CD4-positive, alpha-beta T cell (primary cell): ENCODE measurements at regions not wholly inside any gene's neighbourhood (a gene's known extent, or its start where the extent isn't known, plus 50 kb on each side); places are given as distances from the start of the nearest gene placed in this dataset.
"Not testable (repeated sequence)": the region's sequence is repeated elsewhere in the genome, so short reads cannot be mapped to it uniquely, and the experiment has no call there.

ENCODE experiments used
- ATAC-seq: fragments of 200-7000 bp; cut with Tn5 transposase; one replicate; pipeline ENCODE4 v1.10.0; 2022; ENCODE audit warnings: mild to moderate bottlenecking; ENCODE audit not compliant: poor library complexity
- CTCF ChIA-PET: fragments of 350-600 bp; sonication (Branson Sonifier 250); formaldehyde crosslinking; loops from one replicate; lab custom pipeline; 2021; ENCODE audit warnings: antibody characterized with exemption, inconsistent platforms; lab: Charles Lee
- POLR2A ChIA-PET: fragments of 350-600 bp; sonication (Branson Sonifier 250); formaldehyde crosslinking; loops from one replicate; lab custom pipeline; 2021; ENCODE audit warnings: antibody characterized with exemption, inconsistent platforms; lab: Charles Lee
- DNase-seq, 14 experiments: peaks; one replicate each; pipeline ENCODE4 v3.0.0-alpha.2; 2013 to 2020; ENCODE audit warnings: mixed read lengths in 2 of 14
- H3K27ac ChIP-seq, 2 donors: one replicate each; pipeline versions ENCODE4 v1.5.1 to v1.7.0; 2013; ENCODE audit warnings: low read length in 2 of 2, low read depth in 1 of 2, mild to moderate bottlenecking in 1 of 2
- H3K27me3 ChIP-seq, 2 experiments: 1 replicate in 1 of 2; 2 replicates in 1 of 2; pipeline versions ENCODE4 v1.6.1 to v1.7.0; 2013; ENCODE audit warnings: low read length in 2 of 2, control low read depth in 1 of 2, mild to moderate bottlenecking in 1 of 2, moderate library complexity in 1 of 2; ENCODE audit not compliant: insufficient read depth in 2 of 2, control insufficient read depth in 1 of 2
- H3K36me3 ChIP-seq: one replicate; pipeline ENCODE4 v1.6.1; 2013; ENCODE audit warnings: low read length, control low read depth; ENCODE audit not compliant: insufficient read depth
- H3K4me1 ChIP-seq: one replicate; pipeline ENCODE4 v1.6.1; 2013; ENCODE audit warnings: low read length, control low read depth; ENCODE audit not compliant: insufficient read depth
- H3K4me3 ChIP-seq: one replicate; pipeline ENCODE4 v1.5.1; 2013; ENCODE audit warnings: mild to moderate bottlenecking, low read length, moderate library complexity
- H3K9me3 ChIP-seq, 2 experiments: 1 replicate in 1 of 2; 2 replicates in 1 of 2; pipeline versions ENCODE4 v1.6.1 to v1.7.0; 2013; ENCODE audit warnings: low read length in 2 of 2, mild to moderate bottlenecking in 2 of 2, control low read depth in 1 of 2, moderate library complexity in 1 of 2; ENCODE audit not compliant: control insufficient read depth in 1 of 2, insufficient read depth in 1 of 2
- H3K27ac Mint-ChIP-seq: one replicate; pipeline ENCODE4 v1.8.0; 2020; ENCODE audit warnings: mixed read lengths
- H3K27me3 Mint-ChIP-seq: one replicate; pipeline ENCODE4 v1.8.0; 2021; ENCODE audit warnings: mixed read lengths
- H3K36me3 Mint-ChIP-seq: one replicate; pipeline ENCODE4 v1.8.0; 2021; ENCODE audit warnings: low read depth, mixed read lengths
- H3K4me1 Mint-ChIP-seq: one replicate; pipeline ENCODE4 v1.8.0; 2021; ENCODE audit warnings: low read depth, mixed read lengths
- H3K4me3 Mint-ChIP-seq: one replicate; pipeline ENCODE4 v1.8.0; 2020; ENCODE audit warnings: mild to moderate bottlenecking, mixed read lengths
- H3K9me3 Mint-ChIP-seq: one replicate; pipeline ENCODE4 v1.8.0; 2020; ENCODE audit warnings: mixed read lengths
- CTCF ChIP-seq: fragments of 200-600 bp; IDR thresholded peaks from one replicate; pipeline ENCODE4 v1.8.0; 2022; ENCODE audit warnings: antibody characterized with exemption, mild to moderate bottlenecking
- intact Hi-C, 2 experiments: fragments of 100-400 bp; cut with DNase I in 1 of 2; cut with micrococcal nuclease in 1 of 2; formaldehyde crosslinking; loops; one replicate each; pipeline versions ENCODE4 v1.15.1 to v1.9.0; 2023 to 2025; cut with DNase I, micrococcal nuclease

DNA sequence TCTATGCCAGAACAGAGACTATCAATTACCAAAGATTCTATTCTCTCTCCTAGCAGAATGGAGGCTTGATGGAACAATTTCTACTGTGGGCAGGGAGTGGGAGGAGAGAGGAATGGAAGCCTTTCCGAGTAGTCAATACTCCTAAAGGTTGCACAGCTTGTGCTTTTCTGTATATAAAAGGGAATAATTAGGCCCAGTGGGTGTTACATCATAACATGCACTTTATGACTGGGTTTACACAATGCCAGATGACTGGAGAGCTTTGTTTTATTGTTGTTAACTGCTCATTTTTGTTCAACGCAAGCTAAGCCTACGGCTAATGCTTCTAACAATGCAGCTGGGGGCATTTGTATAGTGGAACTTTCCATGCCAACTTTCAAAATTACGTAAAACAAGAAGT, 2237.9 kb upstream of the RAG2 start:
- ChIA-PET CTCF (no interaction called here), POLR2A (no interaction called here)
- H3K4me3 ChIP-seq = no peak overlapping the region
- TF ChIP-seq CTCF = no peak
- no peaks in the 10 kb centered on the region for H3K36me3 ChIP-seq
- H3K27ac Mint-ChIP-seq = no peak overlapping the region
- H3K9me3 Mint-ChIP-seq = no peaks in the 10 kb centered on the region
- peaks cover 0 to 4% of the 10 kb centered on the region in 2 experiments for H3K9me3 ChIP-seq
- H3K27me3 Mint-ChIP-seq = no peaks in the 10 kb centered on the region
- DNase-seq (no peak), ATAC-seq (no peak)
- H3K27me3 ChIP-seq = no peaks in the 10 kb centered on the region
- intact Hi-C loops = no loop called here
- H3K27ac ChIP-seq = no peak overlapping the region
- H3K4me1 Mint-ChIP-seq = no peaks in the 10 kb centered on the region
- no peaks in the 10 kb centered on the region for H3K4me1 ChIP-seq
- no peaks in the 10 kb centered on the region for H3K36me3 Mint-ChIP-seq
- no peak overlapping the region for H3K4me3 Mint-ChIP-seq

DNA sequence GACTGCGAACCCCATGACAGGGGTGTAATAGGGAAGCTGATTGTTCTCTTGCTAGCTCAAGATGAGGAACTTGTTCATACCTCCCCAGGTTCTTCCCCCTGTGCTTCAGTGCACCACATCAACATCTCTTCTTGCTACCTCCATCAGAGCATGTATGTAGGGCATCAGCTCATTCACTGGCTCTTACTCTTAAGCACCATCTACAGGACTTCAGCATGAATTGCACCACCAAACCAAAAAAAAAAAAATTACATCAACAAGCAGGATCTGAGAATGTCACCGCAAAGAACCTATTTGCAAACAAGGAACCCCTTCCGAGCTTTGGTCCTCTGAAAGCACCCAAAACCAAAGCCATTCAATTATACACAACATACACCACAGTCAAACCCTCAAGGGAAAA, 2226.5 kb upstream of the RAG2 start:
- Mint-ChIP-seq H3K4me3 (no peak overlapping the region), H3K36me3 (no peaks in the 10 kb centered on the region), H3K9me3 (peaks cover 19% of the 10 kb centered on the region), H3K27ac (no peak overlapping the region), H3K27me3 (no peaks in the 10 kb centered on the region), H3K4me1 (no peaks in the 10 kb centered on the region)
- no peak for DNase-seq
- CTCF ChIA-PET = no interaction called here
- Histone ChIP-seq H3K27me3 (no peaks in the 10 kb centered on the region), H3K27ac (no peak overlapping the region), H3K4me1 (no peaks in the 10 kb centered on the region), H3K36me3 (no peaks in the 10 kb centered on the region), H3K9me3 (peaks cover 10 to 16% of the 10 kb centered on the region in 2 experiments), H3K4me3 (no peak overlapping the region)
- no peak for ATAC-seq
- intact Hi-C loops = no loop called here
- POLR2A ChIA-PET = no interaction called here
- no peak for TF ChIP-seq CTCF

DNA sequence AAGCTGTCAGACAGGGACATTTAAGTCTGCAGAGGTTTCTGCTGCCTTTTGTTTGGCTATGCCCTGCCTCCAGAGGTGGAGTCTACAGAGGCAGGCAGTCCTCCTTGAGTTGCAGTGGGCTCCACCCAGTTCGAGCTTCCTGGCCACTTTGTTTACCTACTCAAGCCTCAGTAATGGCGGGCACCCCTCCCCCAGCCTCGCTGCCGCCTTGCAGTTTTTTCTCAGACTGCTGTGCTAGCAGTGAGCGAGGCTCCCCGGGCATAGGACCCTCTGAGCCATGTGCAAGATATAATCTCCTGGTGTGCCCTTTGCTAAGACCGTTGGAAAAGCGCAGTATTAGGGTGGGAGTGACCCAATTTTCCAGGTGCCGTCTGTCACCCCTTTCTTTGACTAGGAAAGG, 2223.8 kb upstream of the RAG2 start:
- H3K4me1 Mint-ChIP-seq, intact Hi-C loops, H3K27ac ChIP-seq, ATAC-seq, H3K4me3 Mint-ChIP-seq, CTCF ChIA-PET, H3K27me3 Mint-ChIP-seq, POLR2A ChIA-PET, H3K36me3 Mint-ChIP-seq, DNase-seq, H3K36me3 ChIP-seq, H3K27me3 ChIP-seq, H3K4me1 ChIP-seq, H3K4me3 ChIP-seq, H3K27ac Mint-ChIP-seq: not testable (repeated sequence)
- peaks cover 0 to 16% of the 10 kb centered on the region in 2 experiments for H3K9me3 ChIP-seq
- peaks cover 14% of the 10 kb centered on the region for H3K9me3 Mint-ChIP-seq

GRCh38 chr11:38819981-38820380, 2221.9 kb upstream of the RAG2 start:
- Mint-ChIP-seq H3K4me1 (no peaks in the 10 kb centered on the region), H3K36me3 (no peaks in the 10 kb centered on the region), H3K9me3 (peaks cover 3% of the 10 kb centered on the region), H3K27me3 (no peaks in the 10 kb centered on the region), H3K27ac (no peak overlapping the region), H3K4me3 (no peak overlapping the region)
- Histone ChIP-seq H3K36me3 (no peaks in the 10 kb centered on the region), H3K4me3 (no peak overlapping the region), H3K27me3 (no peaks in the 10 kb centered on the region), H3K27ac (no peak overlapping the region), H3K4me1 (no peaks in the 10 kb centered on the region), H3K9me3 (peaks cover 6 to 16% of the 10 kb centered on the region in 2 experiments)
- no peak for DNase-seq
- ChIA-PET POLR2A (no interaction called here), CTCF (no interaction called here)
- intact Hi-C loops = no loop called here
- TF ChIP-seq CTCF = no peak
- no peak for ATAC-seq
